ENCODE measurements at regions not wholly inside any gene's neighbourhood (a gene's known extent, or its start where the extent isn't known, plus 50 kb on each side); places are given as distances from the start of the nearest gene placed in this dataset.
A peak's percentile ranks its signal among the peaks of the same experiment; 100 is the strongest.
"Not testable (repeated sequence)": the region's sequence is repeated elsewhere in the genome, so short reads cannot be mapped to it uniquely, and the experiment has no call there.

DNA sequence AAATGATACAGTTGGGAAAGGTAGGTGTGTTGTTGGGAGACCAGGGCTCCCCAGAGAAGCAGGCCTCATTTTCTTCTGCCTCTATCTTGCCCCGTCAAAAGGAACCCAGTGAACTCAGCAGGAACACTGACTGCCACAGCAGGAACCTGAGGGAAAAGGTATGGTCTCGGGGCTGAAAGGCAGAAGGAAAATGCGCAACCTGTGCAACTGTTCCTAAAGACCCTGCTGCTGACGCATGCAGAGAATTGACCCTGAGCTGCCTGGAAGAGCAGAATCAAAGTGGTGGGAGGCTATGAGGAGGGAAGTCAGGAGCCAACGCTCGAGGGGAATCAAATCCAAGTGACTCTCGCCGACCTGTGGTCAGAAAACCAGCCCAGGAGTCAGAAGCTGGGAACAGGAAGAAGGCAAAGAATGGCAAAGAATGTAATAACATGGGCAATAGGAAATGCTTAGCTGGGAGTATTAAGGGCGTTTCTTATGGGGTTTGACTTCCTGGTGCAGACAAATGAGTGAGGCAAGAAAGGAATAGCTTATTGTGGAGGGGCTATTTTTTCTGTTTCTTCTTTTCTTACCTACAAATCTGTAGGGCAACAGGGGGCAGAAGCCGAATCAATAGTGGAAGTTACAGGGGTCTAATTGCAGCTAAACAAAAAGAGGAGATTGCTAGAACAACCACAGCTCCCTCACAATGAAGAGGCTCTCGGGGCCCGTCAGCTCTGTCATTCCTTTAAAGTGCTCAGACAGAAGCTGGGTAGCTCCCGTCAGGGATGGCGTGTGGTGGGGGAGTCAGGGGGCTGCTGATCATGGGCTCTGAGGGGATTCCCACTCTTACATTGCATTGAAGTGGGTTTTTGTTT, 65.4 kb upstream of the DLG1 start:
- no peak for DNase-seq (ENCODE audit: extremely low spot score, unreplicated experiment)
- Mint-ChIP-seq H3K27ac (peak overlapping the region; percentile 22), H3K4me1 (ENCODE audit: unreplicated experiment) (peaks cover 25% of the 10 kb centered on the region), H3K4me3 (no peak overlapping the region), H3K9me3 (peaks cover 12% of the 10 kb centered on the region), H3K27me3 (no peaks in the 10 kb centered on the region), H3K36me3 (peaks cover 10% of the 10 kb centered on the region)
- TF ChIP-seq, protein P1, sequence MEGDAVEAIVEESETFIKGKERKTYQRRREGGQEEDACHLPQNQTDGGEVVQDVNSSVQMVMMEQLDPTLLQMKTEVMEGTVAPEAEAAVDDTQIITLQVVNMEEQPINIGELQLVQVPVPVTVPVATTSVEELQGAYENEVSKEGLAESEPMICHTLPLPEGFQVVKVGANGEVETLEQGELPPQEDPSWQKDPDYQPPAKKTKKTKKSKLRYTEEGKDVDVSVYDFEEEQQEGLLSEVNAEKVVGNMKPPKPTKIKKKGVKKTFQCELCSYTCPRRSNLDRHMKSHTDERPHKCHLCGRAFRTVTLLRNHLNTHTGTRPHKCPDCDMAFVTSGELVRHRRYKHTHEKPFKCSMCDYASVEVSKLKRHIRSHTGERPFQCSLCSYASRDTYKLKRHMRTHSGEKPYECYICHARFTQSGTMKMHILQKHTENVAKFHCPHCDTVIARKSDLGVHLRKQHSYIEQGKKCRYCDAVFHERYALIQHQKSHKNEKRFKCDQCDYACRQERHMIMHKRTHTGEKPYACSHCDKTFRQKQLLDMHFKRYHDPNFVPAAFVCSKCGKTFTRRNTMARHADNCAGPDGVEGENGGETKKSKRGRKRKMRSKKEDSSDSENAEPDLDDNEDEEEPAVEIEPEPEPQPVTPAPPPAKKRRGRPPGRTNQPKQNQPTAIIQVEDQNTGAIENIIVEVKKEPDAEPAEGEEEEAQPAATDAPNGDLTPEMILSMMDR (conservative IDR thresholded peaks at IDR 0.05): no peak

DNA sequence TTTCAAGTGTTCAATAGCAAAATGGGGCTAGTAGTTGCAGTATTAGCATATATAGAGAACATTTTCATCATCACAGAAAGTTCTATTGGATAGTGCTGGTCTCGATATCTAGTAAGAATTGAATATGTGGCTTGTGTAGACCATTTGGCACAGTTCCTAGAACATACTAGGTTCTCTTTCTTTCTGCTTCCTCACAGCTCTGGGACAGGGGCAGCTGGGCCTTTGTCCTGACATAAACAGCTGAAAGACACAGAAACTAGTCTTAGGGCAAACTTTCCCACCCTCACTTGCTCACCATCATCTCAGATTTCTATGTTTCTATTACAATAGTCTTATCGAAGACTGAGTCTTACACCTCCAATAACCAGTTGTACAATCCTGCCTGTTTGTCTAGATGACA, 63.7 kb upstream of the DLG1 start:
- Mint-ChIP-seq H3K4me3 (no peak overlapping the region), H3K27ac (no peak overlapping the region), H3K36me3 (peaks cover 10% of the 10 kb centered on the region), H3K27me3 (no peaks in the 10 kb centered on the region), H3K4me1 (ENCODE audit: unreplicated experiment) (peaks cover 21% of the 10 kb centered on the region), H3K9me3 (peaks cover 15% of the 10 kb centered on the region)
- TF ChIP-seq, protein P1 (conservative IDR thresholded peaks at IDR 0.05): no peak
- no peak for DNase-seq (ENCODE audit: extremely low spot score, unreplicated experiment)

DNA sequence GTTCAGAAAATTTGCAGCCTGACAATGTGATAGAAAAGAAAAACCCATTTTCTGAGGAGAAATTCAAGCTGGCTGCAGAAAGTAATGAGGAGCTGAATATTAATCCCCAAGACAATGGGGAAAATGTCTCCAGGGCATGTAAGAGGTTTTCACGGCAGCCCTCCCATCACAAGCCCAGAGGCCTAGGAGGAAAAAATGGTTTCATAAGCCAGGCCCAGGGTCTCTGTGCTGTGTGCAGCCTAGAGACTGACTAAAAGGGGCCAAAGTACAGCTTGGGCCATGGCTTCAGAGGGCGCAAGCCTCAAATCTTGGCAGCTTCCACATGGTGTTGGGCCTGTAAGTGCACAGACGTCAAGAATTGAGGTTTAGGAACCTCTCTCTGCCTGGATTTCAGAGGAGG, 61.7 kb upstream of the DLG1 start:
- Mint-ChIP-seq H3K4me1 (ENCODE audit: unreplicated experiment) (peaks cover 24% of the 10 kb centered on the region), H3K9me3 (peaks cover 15% of the 10 kb centered on the region), H3K36me3 (peaks cover 10% of the 10 kb centered on the region)
- H3K27me3 Mint-ChIP-seq; H3K4me3 Mint-ChIP-seq; H3K27ac Mint-ChIP-seq; DNase-seq (ENCODE audit: extremely low spot score, unreplicated experiment): not testable (repeated sequence)

DNA sequence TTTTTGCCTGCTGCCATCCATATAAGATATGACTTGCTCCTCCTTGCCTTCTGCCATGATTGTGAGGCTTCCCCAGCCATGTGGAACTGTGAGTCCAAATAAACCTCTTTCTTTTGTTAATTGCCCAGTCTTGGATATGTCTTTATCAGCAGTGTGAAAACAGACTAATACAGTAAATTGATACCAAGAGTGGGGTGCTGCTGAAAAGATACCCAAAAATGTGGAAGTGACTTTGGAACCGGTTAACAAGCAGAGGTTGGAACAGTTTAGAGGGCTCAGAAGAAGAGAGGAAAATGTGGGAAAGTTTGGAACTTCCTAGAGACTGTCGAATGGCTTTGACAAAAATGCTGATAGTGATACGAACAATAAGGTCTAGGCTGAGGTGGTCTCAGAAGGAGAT, 61.1 kb upstream of the DLG1 start:
- Mint-ChIP-seq H3K9me3 (peaks cover 15% of the 10 kb centered on the region), H3K36me3 (peaks cover 10% of the 10 kb centered on the region), H3K4me1 (ENCODE audit: unreplicated experiment) (peaks cover 27% of the 10 kb centered on the region)
- not testable (repeated sequence) for H3K27ac Mint-ChIP-seq; DNase-seq (ENCODE audit: extremely low spot score, unreplicated experiment); H3K27me3 Mint-ChIP-seq; H3K4me3 Mint-ChIP-seq

DNA sequence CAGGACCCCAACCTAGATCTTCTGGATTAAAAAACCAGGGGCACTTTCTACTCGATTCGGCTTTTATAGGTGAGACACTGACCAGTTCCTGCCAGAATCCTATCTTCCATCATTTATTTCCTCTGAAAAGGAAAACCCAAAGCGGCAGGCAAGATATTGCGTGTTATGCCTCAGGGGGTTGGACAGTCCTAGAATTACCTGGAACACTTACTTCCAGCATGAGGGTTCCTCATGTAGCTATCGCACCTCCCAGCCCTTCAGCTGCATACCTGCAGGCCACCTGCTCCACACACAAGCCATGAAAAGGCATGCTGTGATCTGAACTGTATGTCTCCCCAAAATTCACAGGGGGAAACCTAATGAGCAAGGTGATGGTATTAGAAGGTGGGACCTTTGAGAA, 58.3 kb upstream of the DLG1 start:
- H3K36me3 Mint-ChIP-seq: peaks cover 10% of the 10 kb centered on the region
- H3K4me1 Mint-ChIP-seq (ENCODE audit: unreplicated experiment): peaks cover 41% of the 10 kb centered on the region
- no peak overlapping the region for H3K27ac Mint-ChIP-seq
- H3K4me3 Mint-ChIP-seq: no peak overlapping the region
- H3K9me3 Mint-ChIP-seq: peaks cover 15% of the 10 kb centered on the region
- no peak for DNase-seq (ENCODE audit: extremely low spot score, unreplicated experiment)
- TF ChIP-seq, protein P1 (conservative IDR thresholded peaks at IDR 0.05): no peak
- H3K27me3 Mint-ChIP-seq: peaks cover 13% of the 10 kb centered on the region

DNA sequence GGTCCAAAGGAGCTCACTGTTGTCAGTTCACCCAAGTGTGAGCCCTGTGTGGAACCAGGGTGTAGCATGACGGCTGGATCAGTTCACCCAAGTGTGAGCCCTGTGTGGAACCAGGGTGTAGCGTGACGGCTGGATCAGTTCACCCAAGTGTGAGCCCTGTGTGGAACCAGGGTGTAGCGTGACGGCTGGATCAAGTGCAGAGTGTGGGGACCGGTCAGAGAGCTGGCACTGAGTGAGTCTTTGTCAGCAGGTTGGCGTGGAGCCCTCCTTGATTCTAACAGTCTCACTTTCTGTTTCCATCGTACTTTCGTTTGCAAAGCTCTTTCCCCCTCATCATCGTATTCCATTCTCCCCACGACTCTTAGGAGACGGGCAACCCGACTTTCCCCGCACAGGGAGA, 57.9 kb upstream of the DLG1 start:
- Mint-ChIP-seq H3K4me1 (ENCODE audit: unreplicated experiment) (peaks cover 41% of the 10 kb centered on the region), H3K27me3 (peaks cover 13% of the 10 kb centered on the region), H3K9me3 (peaks cover 15% of the 10 kb centered on the region), H3K36me3 (peaks cover 9% of the 10 kb centered on the region), H3K27ac (no peak overlapping the region), H3K4me3 (no peak overlapping the region)
- TF ChIP-seq, protein P1 (conservative IDR thresholded peaks at IDR 0.05): no peak
- no peak for DNase-seq (ENCODE audit: extremely low spot score, unreplicated experiment)
